ENCODE measurements at regions not wholly inside any gene's neighbourhood (a gene's known extent, or its start where the extent isn't known, plus 50 kb on each side); places are given as distances from the start of the nearest gene placed in this dataset.

- no peaks in the 10 kb centered on the region for H3K9me2 ChIP-seq (ENCODE audit: insufficient read depth)
- no peaks in the 10 kb centered on the region for H3K4me1 ChIP-seq (replicated peaks; ENCODE audit: insufficient read depth)
- no peak overlapping the region for H3K4me2 ChIP-seq
- H3K27ac ChIP-seq: no peak overlapping the region
- intact Hi-C loops (cut with micrococcal nuclease; ENCODE audit: unreplicated experiment): no loop called here
- no peaks in the 10 kb centered on the region for H3F3A ChIP-seq (ENCODE audit: insufficient read depth, low read depth)
- no peak for DNase-seq
- no peaks in the 10 kb centered on the region for H3K79me2 ChIP-seq (ENCODE audit: low read depth)
- no TSS peak for BruUV-seq (replicated peaks)
- H4K20me1 ChIP-seq (ENCODE audit: insufficient read depth): no peaks in the 10 kb centered on the region
- ChIA-PET POLR2A (ENCODE audit: unreplicated experiment) (interaction anchor here (0.6 kb wide), 1 partner anchor 293 kb away, joined by 4 read pairs; the partner anchor contains the start of gene FGF18), CTCF (interaction anchor here (0.5 kb wide), 1 partner anchor 127 kb away, joined by 4 read pairs; no protein-coding TSS in a partner anchor)
- peaks cover 22% of the 10 kb centered on the region for H3K27me3 ChIP-seq (ENCODE audit: insufficient read depth, low read depth)
- TF ChIP-seq CTCF (conservative IDR thresholded peaks at IDR 0.05) (no peak), EZH2 (IDR thresholded peaks at IDR 0.05; ENCODE audit: low read depth) (no peak)
- H3K4me3 ChIP-seq: no peak overlapping the region
- H3K9me3 ChIP-seq (ENCODE audit: insufficient read depth, low read depth): no peaks in the 10 kb centered on the region; the same call in 1 of the 2 replicates
- no peak overlapping the region for H2AFZ ChIP-seq
- no peaks in the 10 kb centered on the region for H3K36me3 ChIP-seq (ENCODE audit: low read depth)
Observed at GRCh38 chr5:171712616-171713015, 73.0 kb upstream of the SMIM23 start.

GRCh38 chr5:171713152-171713551, 72.5 kb upstream of the SMIM23 start:
- CTCF ChIA-PET: interaction anchor here (0.5 kb wide), 1 partner anchor 127 kb away, joined by 4 read pairs; no protein-coding TSS in a partner anchor

GRCh38 chr5:171714261-171714660, 71.4 kb upstream of the SMIM23 start:
- BruUV-seq (replicated peaks): no TSS peak
- Histone ChIP-seq H3K4me1 (replicated peaks; ENCODE audit: insufficient read depth) (no peaks in the 10 kb centered on the region), H4K20me1 (ENCODE audit: insufficient read depth) (no peaks in the 10 kb centered on the region), H3K27me3 (ENCODE audit: insufficient read depth, low read depth) (peaks cover 38% of the 10 kb centered on the region), H2AFZ (no peak overlapping the region), H3K79me2 (ENCODE audit: low read depth) (no peaks in the 10 kb centered on the region), H3K27ac (no peak overlapping the region), H3K4me3 (no peak overlapping the region), H3K9me2 (ENCODE audit: insufficient read depth) (no peaks in the 10 kb centered on the region), H3F3A (ENCODE audit: insufficient read depth, low read depth) (no peaks in the 10 kb centered on the region), H3K36me3 (ENCODE audit: low read depth) (no peaks in the 10 kb centered on the region), H3K9me3 (ENCODE audit: insufficient read depth, low read depth) (no peaks in the 10 kb centered on the region; the same call in 1 of the 2 replicates), H3K4me2 (no peak overlapping the region)
- ChIA-PET POLR2A (ENCODE audit: unreplicated experiment) (no interaction called here), CTCF (no interaction called here)
- intact Hi-C loops (cut with micrococcal nuclease; ENCODE audit: unreplicated experiment): no loop called here
- TF ChIP-seq EZH2 (IDR thresholded peaks at IDR 0.05; ENCODE audit: low read depth): no peak
- TF ChIP-seq CTCF (conservative IDR thresholded peaks at IDR 0.05): no peak
- no peak for DNase-seq

More at GRCh38 chr5:171713152-171713551, 72.5 kb upstream of the SMIM23 start:
- Histone ChIP-seq H4K20me1 (ENCODE audit: insufficient read depth) (no peaks in the 10 kb centered on the region), H2AFZ (no peak overlapping the region), H3K27me3 (ENCODE audit: insufficient read depth, low read depth) (peaks cover 27% of the 10 kb centered on the region), H3K4me2 (no peak overlapping the region), H3K4me1 (replicated peaks; ENCODE audit: insufficient read depth) (no peaks in the 10 kb centered on the region), H3K9me3 (ENCODE audit: insufficient read depth, low read depth) (no peaks in the 10 kb centered on the region; the same call in 1 of the 2 replicates), H3K27ac (no peak overlapping the region), H3K79me2 (ENCODE audit: low read depth) (no peaks in the 10 kb centered on the region), H3F3A (ENCODE audit: insufficient read depth, low read depth) (no peaks in the 10 kb centered on the region), H3K9me2 (ENCODE audit: insufficient read depth) (no peaks in the 10 kb centered on the region), H3K4me3 (no peak overlapping the region), H3K36me3 (ENCODE audit: low read depth) (no peaks in the 10 kb centered on the region)
- intact Hi-C loops (cut with micrococcal nuclease; ENCODE audit: unreplicated experiment): no loop called here
- POLR2A ChIA-PET (ENCODE audit: unreplicated experiment): no interaction called here
- no peak for DNase-seq
- TF ChIP-seq EZH2 (IDR thresholded peaks at IDR 0.05; ENCODE audit: low read depth): no peak
- TF ChIP-seq CTCF (conservative IDR thresholded peaks at IDR 0.05): no peak
- BruUV-seq (replicated peaks): no TSS peak
